Fibroblast of the aortic adventitia (primary cell): ENCODE measurements at regions not wholly inside any gene's neighbourhood (a gene's known extent, or its start where the extent isn't known, plus 50 kb on each side); places are given as distances from the start of the nearest gene placed in this dataset.
"Not testable (repeated sequence)": the region's sequence is repeated elsewhere in the genome, so short reads cannot be mapped to it uniquely, and the experiment has no call there.

Experiments used
- DNase-seq: peaks from one replicate; pipeline ENCODE4 v3.0.0-alpha.2; 2010; ENCODE audit warnings: low read depth
- H3K4me3 ChIP-seq: 2 replicates; pipeline ENCODE4 v1.5.1; 2011; ENCODE audit warnings: low read depth, mild to moderate bottlenecking, control low read depth, low read length, moderate library complexity
- TF ChIP-seq, protein P1 (sequence below): IDR thresholded peaks from 2 replicates; pipeline ENCODE4 v1.5.1; 2011; ENCODE audit warnings: mild to moderate bottlenecking, low read length, control low read depth, inconsistent platforms; ENCODE audit not compliant: insufficient read depth

DNA sequence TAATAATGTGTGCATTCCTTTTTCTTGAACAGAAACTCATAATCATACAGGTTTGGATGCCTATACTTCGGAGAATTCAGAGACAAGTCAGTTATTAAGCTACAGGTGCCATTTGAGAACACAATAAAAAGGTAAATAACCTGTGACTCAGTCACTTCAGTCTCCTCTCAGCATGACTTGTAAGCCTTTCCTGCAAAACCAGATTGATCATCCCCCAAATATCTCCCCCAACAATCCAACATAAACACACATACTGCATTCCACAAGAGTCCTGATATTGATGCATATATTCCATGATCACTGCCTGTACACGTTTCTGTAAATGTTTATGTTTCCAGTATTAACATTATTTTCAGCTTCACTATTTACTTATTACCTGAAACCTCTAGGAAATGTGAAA, 110.8 kb downstream of the PWWP3B start:
- no peak for DNase-seq
- H3K4me3 ChIP-seq, result no peak overlapping the region
- TF ChIP-seq, protein P1, sequence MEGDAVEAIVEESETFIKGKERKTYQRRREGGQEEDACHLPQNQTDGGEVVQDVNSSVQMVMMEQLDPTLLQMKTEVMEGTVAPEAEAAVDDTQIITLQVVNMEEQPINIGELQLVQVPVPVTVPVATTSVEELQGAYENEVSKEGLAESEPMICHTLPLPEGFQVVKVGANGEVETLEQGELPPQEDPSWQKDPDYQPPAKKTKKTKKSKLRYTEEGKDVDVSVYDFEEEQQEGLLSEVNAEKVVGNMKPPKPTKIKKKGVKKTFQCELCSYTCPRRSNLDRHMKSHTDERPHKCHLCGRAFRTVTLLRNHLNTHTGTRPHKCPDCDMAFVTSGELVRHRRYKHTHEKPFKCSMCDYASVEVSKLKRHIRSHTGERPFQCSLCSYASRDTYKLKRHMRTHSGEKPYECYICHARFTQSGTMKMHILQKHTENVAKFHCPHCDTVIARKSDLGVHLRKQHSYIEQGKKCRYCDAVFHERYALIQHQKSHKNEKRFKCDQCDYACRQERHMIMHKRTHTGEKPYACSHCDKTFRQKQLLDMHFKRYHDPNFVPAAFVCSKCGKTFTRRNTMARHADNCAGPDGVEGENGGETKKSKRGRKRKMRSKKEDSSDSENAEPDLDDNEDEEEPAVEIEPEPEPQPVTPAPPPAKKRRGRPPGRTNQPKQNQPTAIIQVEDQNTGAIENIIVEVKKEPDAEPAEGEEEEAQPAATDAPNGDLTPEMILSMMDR, result no peak

DNA sequence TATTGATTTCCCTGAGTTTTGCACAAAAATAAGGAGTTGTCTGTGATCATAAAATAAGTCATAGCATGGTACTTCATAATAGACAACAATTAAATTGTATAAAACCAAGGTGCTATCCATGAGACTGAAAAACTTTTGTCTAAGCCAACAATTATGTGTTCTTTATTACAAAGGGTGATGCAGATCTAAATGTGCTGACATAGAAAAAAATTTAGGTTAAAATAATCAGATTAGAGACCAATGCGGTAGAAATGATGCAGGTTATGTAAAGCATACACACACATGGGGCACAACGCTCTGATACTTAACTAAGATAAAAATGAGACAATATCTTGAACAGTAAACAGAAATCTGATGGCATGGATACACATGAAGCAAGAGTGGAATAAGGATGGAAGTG, 113.3 kb downstream of the PWWP3B start:
- TF ChIP-seq, protein P1, result no peak
- DNase-seq, result no peak

DNA sequence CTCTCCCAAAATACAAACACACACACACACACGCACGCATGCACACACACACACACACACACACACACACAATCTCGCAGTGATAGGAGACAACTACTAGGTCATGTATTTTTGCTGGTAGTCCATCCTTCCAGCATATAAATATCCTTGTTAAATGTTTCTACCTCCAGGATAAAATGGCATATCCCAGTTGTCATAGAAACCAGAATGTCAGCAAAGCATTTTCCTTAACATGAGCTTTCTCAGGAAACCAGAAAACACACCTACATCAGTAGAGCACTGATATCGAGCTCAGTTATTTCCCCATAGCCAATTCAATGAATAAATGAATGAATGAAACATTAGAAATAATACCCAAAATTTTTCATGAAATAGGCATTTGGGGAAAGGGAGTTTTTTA, 115.7 kb downstream of the PWWP3B start:
- no peak overlapping the region for H3K4me3 ChIP-seq
- TF ChIP-seq, protein P1, result no peak
- no peak for DNase-seq

More for the DNA sequence above, 113.3 kb downstream of the PWWP3B start:
- no peak overlapping the region for H3K4me3 ChIP-seq

DNA sequence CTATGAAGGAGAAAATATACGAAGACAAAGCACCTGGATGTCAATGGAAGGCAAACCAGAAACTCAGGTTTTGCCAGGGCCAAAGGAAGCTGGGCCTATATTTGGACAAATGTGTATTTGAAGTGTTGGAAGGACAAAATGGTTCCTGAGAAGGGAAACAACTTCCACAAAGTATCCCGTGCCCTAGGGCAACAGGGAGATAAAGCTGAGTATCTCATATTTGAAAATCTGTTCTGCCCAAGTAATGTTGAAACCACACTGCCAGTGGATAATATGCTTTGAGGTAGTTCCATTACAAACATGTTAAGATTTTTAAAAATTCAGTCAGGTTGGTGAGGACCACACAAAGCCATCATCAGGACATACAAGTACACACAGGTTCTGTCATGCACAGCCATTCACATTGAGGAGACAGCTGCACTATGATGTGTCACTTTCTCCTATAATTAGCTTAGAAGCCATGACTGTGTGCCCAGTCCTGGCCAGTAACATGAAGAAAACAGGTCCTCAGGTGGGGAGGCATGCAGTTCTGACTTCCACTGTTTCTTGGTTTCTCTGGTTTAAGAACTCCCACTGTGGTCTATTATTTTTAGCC, 116.4 kb downstream of the PWWP3B start:
- DNase-seq, result no peak
- no peak overlapping the region for H3K4me3 ChIP-seq
- TF ChIP-seq, protein P1, result no peak

DNA sequence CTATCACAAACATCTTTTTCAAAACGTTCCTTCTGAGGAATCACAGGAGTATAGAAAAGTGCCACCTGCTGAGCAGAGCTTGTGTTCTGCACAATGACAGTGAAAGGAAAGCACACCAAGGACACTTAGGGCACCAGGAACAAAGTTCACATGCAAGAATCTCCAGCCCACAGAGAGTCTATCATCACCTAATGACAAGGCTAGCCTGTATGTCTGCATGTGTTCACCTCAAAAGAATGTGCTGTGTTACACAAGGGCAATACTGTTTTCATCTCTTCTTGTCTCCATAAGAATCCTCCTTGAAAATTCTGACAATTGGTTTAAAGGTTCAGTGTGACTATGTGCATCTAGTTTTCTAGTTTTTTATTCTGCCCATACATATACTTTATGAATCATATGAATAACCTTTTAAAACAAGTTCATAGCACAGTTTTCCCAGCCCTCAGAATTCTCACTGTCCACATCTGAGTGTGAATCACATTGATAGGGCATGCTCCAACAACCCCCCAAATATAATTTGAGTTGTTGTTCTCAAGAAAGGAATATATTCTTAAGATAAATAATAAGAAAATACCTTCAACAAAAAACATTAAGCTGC, 118.0 kb downstream of the PWWP3B start:
- TF ChIP-seq, protein P1, result no peak
- no peak for DNase-seq
- no peak overlapping the region for H3K4me3 ChIP-seq

DNA sequence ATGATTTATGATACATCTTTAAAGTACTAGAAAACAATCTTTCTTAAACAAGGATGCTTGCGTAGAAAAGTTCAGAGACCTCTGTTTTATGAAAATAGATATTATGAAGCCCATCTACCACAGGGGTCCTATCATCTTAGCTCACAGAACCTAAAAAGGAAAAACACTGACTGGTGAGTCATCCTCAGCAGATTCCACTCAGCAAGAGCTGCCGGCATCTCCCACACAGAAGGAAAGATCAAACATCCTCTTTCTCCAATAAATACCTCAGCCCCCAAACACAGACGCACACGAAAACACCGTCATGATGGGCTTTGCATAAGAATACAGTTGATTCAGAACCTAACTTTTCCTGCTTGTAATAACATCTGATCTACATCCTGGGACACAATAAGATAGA, 122.7 kb downstream of the PWWP3B start:
- DNase-seq, H3K4me3 ChIP-seq: not testable (repeated sequence)

DNA sequence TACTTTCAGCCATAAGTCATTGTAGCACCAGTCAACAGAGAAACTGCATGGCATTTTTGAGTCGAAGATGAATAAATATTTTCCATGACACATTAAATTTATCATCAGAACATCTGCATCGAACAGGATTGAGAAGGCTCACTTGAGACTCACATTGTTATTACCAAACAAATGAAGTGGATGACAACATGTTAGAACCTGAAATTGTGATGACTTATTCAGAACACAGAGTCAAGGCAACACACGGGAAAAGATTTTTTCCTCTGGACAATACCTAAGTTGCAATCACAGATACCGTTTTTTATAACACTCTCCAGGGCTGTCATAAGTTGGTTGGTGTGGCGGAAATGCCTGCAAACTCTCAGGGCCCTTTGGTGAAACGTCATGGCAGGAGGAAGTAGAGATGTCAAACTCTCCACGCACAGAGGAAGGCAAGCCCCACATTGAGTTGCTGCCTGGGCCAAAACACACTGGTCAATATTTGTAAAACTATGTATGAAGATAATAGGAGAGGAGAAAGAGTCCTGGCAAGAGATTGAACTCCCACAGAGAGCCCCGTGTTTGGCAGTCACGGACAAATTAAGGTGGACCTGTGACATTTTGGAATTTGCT, 123.8 kb downstream of the PWWP3B start:
- not testable (repeated sequence) for DNase-seq, H3K4me3 ChIP-seq

DNA sequence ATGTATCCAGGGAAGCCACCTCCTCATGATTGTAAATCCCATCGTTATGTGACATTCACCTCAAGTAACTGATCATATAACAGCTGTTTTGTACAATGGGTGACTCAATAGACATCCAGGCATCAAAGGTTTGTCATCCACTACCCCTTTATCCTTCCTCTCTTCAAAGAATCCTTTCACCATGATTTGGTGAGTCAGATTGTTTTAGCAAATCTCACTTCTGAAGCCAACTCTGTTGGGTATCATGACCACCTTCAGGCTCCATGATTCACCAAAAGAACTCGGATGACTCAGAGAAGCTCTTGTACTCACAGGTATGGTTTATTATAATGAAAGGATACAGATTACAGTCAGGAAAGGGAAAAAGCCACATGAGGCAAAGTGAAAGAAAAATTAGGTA, 132.1 kb downstream of the PWWP3B start:
- TF ChIP-seq, protein P1, result no peak
- no peak overlapping the region for H3K4me3 ChIP-seq
- DNase-seq, result no peak
